ENCODE measurements at regions not wholly inside any gene's neighbourhood (a gene's known extent, or its start where the extent isn't known, plus 50 kb on each side); places are given as distances from the start of the nearest gene placed in this dataset.

GRCh38 chr13:62997038-62997599 lies 1581.5 kb upstream of the PCDH20 start:
- no peak for DNase-seq

GRCh38 chr13:62973804-62974203 lies 1558.2 kb upstream of the PCDH20 start:
- DNase-seq, result no peak

- DNase-seq, result no peak
Measured at GRCh38 chr13:62964522-62964921, 1548.9 kb upstream of the PCDH20 start.

GRCh38 chr13:62960723-62961122 lies 1545.1 kb upstream of the PCDH20 start:
- DNase-seq, result no peak

- no peak for DNase-seq
Measured at GRCh38 chr13:62933809-62934208, 1518.2 kb upstream of the PCDH20 start.

GRCh38 chr13:62932256-62932883 lies 1516.7 kb upstream of the PCDH20 start:
- DNase-seq, result no peak

GRCh38 chr13:62931853-62932252 lies 1516.2 kb upstream of the PCDH20 start:
- DNase-seq, result no peak

- DNase-seq, result no peak
Measured at GRCh38 chr13:62924395-62924794, 1508.7 kb upstream of the PCDH20 start.

- DNase-seq, result no peak
Measured at GRCh38 chr13:62920159-62920558, 1504.5 kb upstream of the PCDH20 start.

- no peak for DNase-seq
Measured at GRCh38 chr13:62919491-62919890, 1503.8 kb upstream of the PCDH20 start.

- no peak for DNase-seq
Measured at GRCh38 chr13:62910541-62911060, 1495.0 kb upstream of the PCDH20 start.

GRCh38 chr13:62908321-62908720 lies 1492.7 kb upstream of the PCDH20 start:
- DNase-seq, result no peak

GRCh38 chr13:62906896-62907295 lies 1491.2 kb upstream of the PCDH20 start:
- DNase-seq, result no peak

GRCh38 chr13:62906469-62906868 lies 1490.8 kb upstream of the PCDH20 start:
- no peak for DNase-seq

- no peak for DNase-seq
Measured at GRCh38 chr13:62887046-62887445, 1471.4 kb upstream of the PCDH20 start.

- DNase-seq, result no peak
Measured at GRCh38 chr13:62879071-62879470, 1463.4 kb upstream of the PCDH20 start.

- DNase-seq, result no peak
Measured at GRCh38 chr13:62875118-62875640, 1459.5 kb upstream of the PCDH20 start.

GRCh38 chr13:62850331-62850730 lies 1434.7 kb upstream of the PCDH20 start:
- no peak for DNase-seq

GRCh38 chr13:62847520-62847919 lies 1431.9 kb upstream of the PCDH20 start:
- no peak for DNase-seq

- no peak for DNase-seq
Measured at GRCh38 chr13:62846302-62846701, 1430.7 kb upstream of the PCDH20 start.

GRCh38 chr13:62839338-62839737 lies 1423.7 kb upstream of the PCDH20 start:
- DNase-seq, result no peak

GRCh38 chr13:62838929-62839328 lies 1423.3 kb upstream of the PCDH20 start:
- no peak for DNase-seq

GRCh38 chr13:62837895-62838294 lies 1422.2 kb upstream of the PCDH20 start:
- no peak for DNase-seq

GRCh38 chr13:62829486-62829885 lies 1413.8 kb upstream of the PCDH20 start:
- no peak for DNase-seq

Measured in activated T-cell treated with anti-CD3 and anti-CD28 coated beads, Interleukin-2, amount 50 U/mL, for 48 hours (primary cell).